ENCODE measurements at regions not wholly inside any gene's neighbourhood (a gene's known extent, or its start where the extent isn't known, plus 50 kb on each side); places are given as distances from the start of the nearest gene placed in this dataset.

GRCh38 chr6:23447731-23448130, 678.3 kb upstream of the NRSN1 start:
- POLR2A ChIA-PET, result no interaction called here
- CTCF ChIA-PET, result no interaction called here
- H3K36me3 Mint-ChIP-seq (ENCODE audit: low read depth), result no peaks in the 10 kb centered on the region
- intact Hi-C loops (cut with DNase I, micrococcal nuclease), result no loop called here
- no peaks in the 10 kb centered on the region for H3K9me3 Mint-ChIP-seq (ENCODE audit: low read depth)
- DNase-seq (no peak), ATAC-seq (no peak)
- H3K27ac Mint-ChIP-seq, result no peak overlapping the region
- no peaks in the 10 kb centered on the region for H3K27me3 Mint-ChIP-seq
- no peak overlapping the region for H3K4me3 Mint-ChIP-seq
- no peaks in the 10 kb centered on the region for H3K4me1 Mint-ChIP-seq

- ATAC-seq (no peak), DNase-seq (no peak)
- ChIA-PET CTCF (no interaction called here), POLR2A (no interaction called here)
- no peaks in the 10 kb centered on the region for H3K9me3 Mint-ChIP-seq (ENCODE audit: low read depth)
- no peaks in the 10 kb centered on the region for H3K4me1 Mint-ChIP-seq
- H3K36me3 Mint-ChIP-seq (ENCODE audit: low read depth), result no peaks in the 10 kb centered on the region
- H3K27me3 Mint-ChIP-seq, result no peaks in the 10 kb centered on the region
- intact Hi-C loops (cut with DNase I, micrococcal nuclease), result no loop called here
- H3K27ac Mint-ChIP-seq, result no peak overlapping the region
- H3K4me3 Mint-ChIP-seq, result no peak overlapping the region
Observed at GRCh38 chr6:23448281-23448680, 677.7 kb upstream of the NRSN1 start.

- DNase-seq, result no peak
- intact Hi-C loops (cut with DNase I, micrococcal nuclease), result no loop called here
- ATAC-seq, result peak; percentile 63
- Mint-ChIP-seq H3K9me3 (ENCODE audit: low read depth) (no peaks in the 10 kb centered on the region), H3K36me3 (ENCODE audit: low read depth) (no peaks in the 10 kb centered on the region), H3K4me3 (no peak overlapping the region), H3K27ac (no peak overlapping the region), H3K4me1 (no peaks in the 10 kb centered on the region), H3K27me3 (no peaks in the 10 kb centered on the region)
- POLR2A ChIA-PET, result no interaction called here
- CTCF ChIA-PET, result interaction anchor here (1.2 kb wide), 1 partner anchor 8 kb away, joined by 3 read pairs; no protein-coding TSS in a partner anchor
Observed at GRCh38 chr6:23454080-23454976, 671.7 kb upstream of the NRSN1 start.

GRCh38 chr6:23455754-23456153, 670.3 kb upstream of the NRSN1 start:
- ChIA-PET POLR2A (no interaction called here), CTCF (no interaction called here)
- Mint-ChIP-seq H3K4me1 (no peaks in the 10 kb centered on the region), H3K27me3 (no peaks in the 10 kb centered on the region), H3K9me3 (ENCODE audit: low read depth) (no peaks in the 10 kb centered on the region), H3K27ac (no peak overlapping the region), H3K36me3 (ENCODE audit: low read depth) (no peaks in the 10 kb centered on the region), H3K4me3 (no peak overlapping the region)
- DNase-seq, result no peak
- no peak for ATAC-seq
- intact Hi-C loops (cut with DNase I, micrococcal nuclease), result no loop called here

- no peak overlapping the region for H3K4me3 Mint-ChIP-seq
- H3K27ac Mint-ChIP-seq, result no peak overlapping the region
Observed at GRCh38 chr6:23456396-23456795, 669.6 kb upstream of the NRSN1 start.

GRCh38 chr6:23457321-23457720, 668.7 kb upstream of the NRSN1 start:
- CTCF ChIA-PET, result no interaction called here
- no peaks in the 10 kb centered on the region for H3K9me3 Mint-ChIP-seq (ENCODE audit: low read depth)
- H3K27ac Mint-ChIP-seq, result no peak overlapping the region
- no peak overlapping the region for H3K4me3 Mint-ChIP-seq
- H3K27me3 Mint-ChIP-seq, result no peaks in the 10 kb centered on the region
- intact Hi-C loops (cut with DNase I, micrococcal nuclease), result no loop called here
- H3K4me1 Mint-ChIP-seq, result no peaks in the 10 kb centered on the region
- no peaks in the 10 kb centered on the region for H3K36me3 Mint-ChIP-seq (ENCODE audit: low read depth)
- ATAC-seq (no peak), DNase-seq (no peak)
- POLR2A ChIA-PET, result no interaction called here

More at GRCh38 chr6:23456396-23456795, 669.6 kb upstream of the NRSN1 start:
- POLR2A ChIA-PET, result no interaction called here
- CTCF ChIA-PET, result no interaction called here
- intact Hi-C loops (cut with DNase I, micrococcal nuclease), result no loop called here
- no peaks in the 10 kb centered on the region for H3K9me3 Mint-ChIP-seq (ENCODE audit: low read depth)
- DNase-seq, result no peak
- no peaks in the 10 kb centered on the region for H3K36me3 Mint-ChIP-seq (ENCODE audit: low read depth)
- H3K27me3 Mint-ChIP-seq, result no peaks in the 10 kb centered on the region
- no peaks in the 10 kb centered on the region for H3K4me1 Mint-ChIP-seq
- no peak for ATAC-seq

- DNase-seq (no peak), ATAC-seq (no peak)
- POLR2A ChIA-PET, result no interaction called here
- Mint-ChIP-seq H3K4me1 (no peaks in the 10 kb centered on the region), H3K27me3 (no peaks in the 10 kb centered on the region), H3K4me3 (no peak overlapping the region), H3K36me3 (ENCODE audit: low read depth) (no peaks in the 10 kb centered on the region), H3K9me3 (ENCODE audit: low read depth) (no peaks in the 10 kb centered on the region), H3K27ac (no peak overlapping the region)
- CTCF ChIA-PET, result no interaction called here
- intact Hi-C loops (cut with DNase I, micrococcal nuclease), result no loop called here
Observed at GRCh38 chr6:23465912-23466311, 660.1 kb upstream of the NRSN1 start.

GRCh38 chr6:23477586-23477985, 648.4 kb upstream of the NRSN1 start:
- no peak overlapping the region for H3K4me3 Mint-ChIP-seq
- no peaks in the 10 kb centered on the region for H3K27me3 Mint-ChIP-seq
- H3K27ac Mint-ChIP-seq, result no peak overlapping the region
- H3K9me3 Mint-ChIP-seq (ENCODE audit: low read depth), result peaks cover 5% of the 10 kb centered on the region
- no peak for ATAC-seq
- no peaks in the 10 kb centered on the region for H3K36me3 Mint-ChIP-seq (ENCODE audit: low read depth)
- CTCF ChIA-PET, result no interaction called here
- no peaks in the 10 kb centered on the region for H3K4me1 Mint-ChIP-seq
- intact Hi-C loops (cut with DNase I, micrococcal nuclease), result no loop called here
- POLR2A ChIA-PET, result no interaction called here
- DNase-seq, result no peak

GRCh38 chr6:23478312-23478711, 647.7 kb upstream of the NRSN1 start:
- POLR2A ChIA-PET, result no interaction called here

GRCh38 chr6:23483896-23484295, 642.1 kb upstream of the NRSN1 start:
- no peak for ATAC-seq
- intact Hi-C loops (cut with DNase I, micrococcal nuclease), result no loop called here
- Mint-ChIP-seq H3K36me3 (ENCODE audit: low read depth) (no peaks in the 10 kb centered on the region), H3K4me1 (no peaks in the 10 kb centered on the region), H3K27me3 (no peaks in the 10 kb centered on the region), H3K4me3 (no peak overlapping the region), H3K27ac (no peak overlapping the region), H3K9me3 (ENCODE audit: low read depth) (no peaks in the 10 kb centered on the region)
- DNase-seq, result no peak
- CTCF ChIA-PET, result no interaction called here
- POLR2A ChIA-PET, result no interaction called here

More at GRCh38 chr6:23478312-23478711, 647.7 kb upstream of the NRSN1 start:
- CTCF ChIA-PET, result no interaction called here
- no peaks in the 10 kb centered on the region for H3K27me3 Mint-ChIP-seq
- peaks cover 5% of the 10 kb centered on the region for H3K9me3 Mint-ChIP-seq (ENCODE audit: low read depth)
- H3K36me3 Mint-ChIP-seq (ENCODE audit: low read depth), result no peaks in the 10 kb centered on the region
- H3K4me3 Mint-ChIP-seq, result no peak overlapping the region
- no peaks in the 10 kb centered on the region for H3K4me1 Mint-ChIP-seq
- no peak for ATAC-seq
- intact Hi-C loops (cut with DNase I, micrococcal nuclease), result no loop called here
- no peak for DNase-seq
- H3K27ac Mint-ChIP-seq, result no peak overlapping the region

GRCh38 chr6:23494367-23494766, 631.6 kb upstream of the NRSN1 start:
- CTCF ChIA-PET, result no interaction called here
- H3K4me1 Mint-ChIP-seq, result no peaks in the 10 kb centered on the region
- ATAC-seq (no peak), DNase-seq (no peak)
- H3K4me3 Mint-ChIP-seq, result no peak overlapping the region
- H3K27me3 Mint-ChIP-seq, result no peaks in the 10 kb centered on the region
- no peak overlapping the region for H3K27ac Mint-ChIP-seq
- intact Hi-C loops (cut with DNase I, micrococcal nuclease), result no loop called here
- H3K36me3 Mint-ChIP-seq (ENCODE audit: low read depth), result no peaks in the 10 kb centered on the region
- POLR2A ChIA-PET, result no interaction called here
- peaks cover 16% of the 10 kb centered on the region for H3K9me3 Mint-ChIP-seq (ENCODE audit: low read depth)

GRCh38 chr6:23498013-23498412, 628.0 kb upstream of the NRSN1 start:
- Mint-ChIP-seq H3K4me3 (no peak overlapping the region), H3K4me1 (no peaks in the 10 kb centered on the region), H3K9me3 (ENCODE audit: low read depth) (peaks cover 4% of the 10 kb centered on the region), H3K36me3 (ENCODE audit: low read depth) (no peaks in the 10 kb centered on the region), H3K27me3 (no peaks in the 10 kb centered on the region), H3K27ac (no peak overlapping the region)
- CTCF ChIA-PET, result no interaction called here
- POLR2A ChIA-PET, result no interaction called here
- intact Hi-C loops (cut with DNase I, micrococcal nuclease), result no loop called here
- no peak for DNase-seq
- ATAC-seq, result no peak

Measured in activated CD4-positive, alpha-beta T cell treated with anti-CD3 and anti-CD28 coated beads for 36 hours (primary cell).